Transverse colon (tissue), 4 donors: ENCODE measurements at regions not wholly inside any gene's neighbourhood (a gene's known extent, or its start where the extent isn't known, plus 50 kb on each side); places are given as distances from the start of the nearest gene placed in this dataset.
"Not testable (repeated sequence)": the region's sequence is repeated elsewhere in the genome, so short reads cannot be mapped to it uniquely, and the experiment has no call there.

Experiments used
- EP300 ChIP-seq: sonication (generic); formaldehyde crosslinking; IDR thresholded peaks from one replicate; pipeline ENCODE4 v1.6.1; 2017; ENCODE audit warnings: antibody characterized with exemption, low read depth
- POLR2A ChIP-seq: fragments of 450-650 bp; IDR thresholded peaks from one replicate; pipeline ENCODE4 v1.6.1; 2016; ENCODE audit warnings: antibody characterized with exemption, mild to moderate bottlenecking, moderate library complexity
- POLR2AphosphoS5 ChIP-seq, 3 donors: sonication (generic); formaldehyde crosslinking; IDR thresholded peaks; one replicate each; pipeline ENCODE4 v1.6.1; 2016; ENCODE audit warnings: antibody characterized with exemption in 3 of 3
- TF ChIP-seq, protein P1 (sequence below), 5 experiments: fragments of 200-600 bp in 3 of 5; fragments of 450-650 bp in 2 of 5; sonication (generic) in 3 of 5; IDR thresholded peaks; 1 replicate in 2 of 5; 2 replicates in 3 of 5; pipeline ENCODE4 v1.5.1; 2016 to 2017; ENCODE audit warnings: antibody characterized with exemption in 5 of 5, inconsistent platforms in 3 of 5, mild to moderate bottlenecking in 2 of 5, moderate library complexity in 1 of 5

GRCh38 chr5:154536439-154536838 is 58.4 kb upstream of the HAND1 start:
- not testable (repeated sequence) for TF ChIP-seq POLR2A; POLR2AphosphoS5 (IDR thresholded peaks at IDR 0.05); EP300
- TF ChIP-seq, protein P1, sequence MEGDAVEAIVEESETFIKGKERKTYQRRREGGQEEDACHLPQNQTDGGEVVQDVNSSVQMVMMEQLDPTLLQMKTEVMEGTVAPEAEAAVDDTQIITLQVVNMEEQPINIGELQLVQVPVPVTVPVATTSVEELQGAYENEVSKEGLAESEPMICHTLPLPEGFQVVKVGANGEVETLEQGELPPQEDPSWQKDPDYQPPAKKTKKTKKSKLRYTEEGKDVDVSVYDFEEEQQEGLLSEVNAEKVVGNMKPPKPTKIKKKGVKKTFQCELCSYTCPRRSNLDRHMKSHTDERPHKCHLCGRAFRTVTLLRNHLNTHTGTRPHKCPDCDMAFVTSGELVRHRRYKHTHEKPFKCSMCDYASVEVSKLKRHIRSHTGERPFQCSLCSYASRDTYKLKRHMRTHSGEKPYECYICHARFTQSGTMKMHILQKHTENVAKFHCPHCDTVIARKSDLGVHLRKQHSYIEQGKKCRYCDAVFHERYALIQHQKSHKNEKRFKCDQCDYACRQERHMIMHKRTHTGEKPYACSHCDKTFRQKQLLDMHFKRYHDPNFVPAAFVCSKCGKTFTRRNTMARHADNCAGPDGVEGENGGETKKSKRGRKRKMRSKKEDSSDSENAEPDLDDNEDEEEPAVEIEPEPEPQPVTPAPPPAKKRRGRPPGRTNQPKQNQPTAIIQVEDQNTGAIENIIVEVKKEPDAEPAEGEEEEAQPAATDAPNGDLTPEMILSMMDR (IDR thresholded peaks at IDR 0.05) = not testable (repeated sequence)
